ENCODE measurements at regions not wholly inside any gene's neighbourhood (a gene's known extent, or its start where the extent isn't known, plus 50 kb on each side); places are given as distances from the start of the nearest gene placed in this dataset.

DNA sequence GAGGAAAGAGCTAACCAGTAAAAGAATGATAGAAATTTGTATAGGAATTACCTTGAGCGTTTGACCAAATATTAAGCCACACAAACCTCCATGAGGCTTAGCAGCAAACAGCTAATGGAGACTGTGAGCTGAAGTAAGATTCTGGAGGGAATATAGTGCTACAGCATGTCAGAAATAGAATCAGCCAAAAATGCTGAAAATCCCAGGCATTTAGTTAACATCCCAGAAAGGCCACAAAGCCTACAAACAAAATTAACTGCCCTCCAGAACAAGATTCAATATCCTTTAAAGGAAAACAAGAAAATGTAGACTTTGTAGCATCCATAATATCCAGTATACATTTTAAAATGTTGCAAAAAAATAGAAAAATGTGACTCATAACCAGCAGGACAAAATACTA, 257.8 kb upstream of the TUSC1 start:
- DNase-seq (ENCODE audit: low read depth, low spot score), result no peak

DNA sequence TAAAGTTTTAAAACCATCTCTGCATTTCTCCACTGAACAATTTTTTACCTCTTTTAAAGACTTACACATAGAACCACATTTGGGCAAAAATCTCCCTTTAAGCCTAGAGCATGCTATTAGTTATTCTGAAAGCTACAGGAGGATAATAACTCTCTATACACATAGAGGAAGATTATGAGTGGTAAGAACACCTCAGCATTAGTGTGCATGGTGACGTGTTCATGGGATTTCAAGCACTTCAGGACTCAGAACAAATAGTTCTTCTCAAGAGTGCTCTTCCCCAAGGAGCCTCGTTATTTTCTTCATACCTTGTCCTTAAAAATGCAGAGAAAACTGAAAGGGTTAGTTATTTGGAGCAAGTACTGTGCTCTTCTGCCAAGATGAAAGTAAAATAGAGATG, 256.9 kb upstream of the TUSC1 start:
- Histone ChIP-seq H3K9me3 (ENCODE audit: control insufficient read depth, insufficient read depth, low read depth, low read length) (no peaks in the 10 kb centered on the region), H3K27ac (ENCODE audit: low read length) (no peak overlapping the region), H3K4me1 (ENCODE audit: control insufficient read depth, insufficient read depth, low read length) (no peaks in the 10 kb centered on the region), H3K36me3 (ENCODE audit: control insufficient read depth, insufficient read depth, low read length) (no peaks in the 10 kb centered on the region), H3K4me3 (ENCODE audit: low read depth in 2 of 2, low read length in 2 of 2) (no peak overlapping the region), H3K27me3 (ENCODE audit: control insufficient read depth, insufficient read depth, low read length) (no peaks in the 10 kb centered on the region)
- intact Hi-C loops (cut with micrococcal nuclease; ENCODE audit: unreplicated experiment), result no loop called here
- CTCF ChIA-PET, result no interaction called here
- POLR2A ChIA-PET, result no interaction called here
- TF ChIP-seq, protein P1, sequence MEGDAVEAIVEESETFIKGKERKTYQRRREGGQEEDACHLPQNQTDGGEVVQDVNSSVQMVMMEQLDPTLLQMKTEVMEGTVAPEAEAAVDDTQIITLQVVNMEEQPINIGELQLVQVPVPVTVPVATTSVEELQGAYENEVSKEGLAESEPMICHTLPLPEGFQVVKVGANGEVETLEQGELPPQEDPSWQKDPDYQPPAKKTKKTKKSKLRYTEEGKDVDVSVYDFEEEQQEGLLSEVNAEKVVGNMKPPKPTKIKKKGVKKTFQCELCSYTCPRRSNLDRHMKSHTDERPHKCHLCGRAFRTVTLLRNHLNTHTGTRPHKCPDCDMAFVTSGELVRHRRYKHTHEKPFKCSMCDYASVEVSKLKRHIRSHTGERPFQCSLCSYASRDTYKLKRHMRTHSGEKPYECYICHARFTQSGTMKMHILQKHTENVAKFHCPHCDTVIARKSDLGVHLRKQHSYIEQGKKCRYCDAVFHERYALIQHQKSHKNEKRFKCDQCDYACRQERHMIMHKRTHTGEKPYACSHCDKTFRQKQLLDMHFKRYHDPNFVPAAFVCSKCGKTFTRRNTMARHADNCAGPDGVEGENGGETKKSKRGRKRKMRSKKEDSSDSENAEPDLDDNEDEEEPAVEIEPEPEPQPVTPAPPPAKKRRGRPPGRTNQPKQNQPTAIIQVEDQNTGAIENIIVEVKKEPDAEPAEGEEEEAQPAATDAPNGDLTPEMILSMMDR (IDR thresholded peaks at IDR 0.05), result no peak
- TF ChIP-seq POLR2AphosphoS5 (IDR thresholded peaks at IDR 0.05; ENCODE audit: low read depth, low read length) (no peak), SIN3A (IDR thresholded peaks at IDR 0.05; ENCODE audit: borderline replicate concordance, insufficient read depth, low read depth, low read length) (no peak), TCF7L2 (IDR thresholded peaks at IDR 0.05; ENCODE audit: low read depth, low read length) (no peak)
- TF ChIP-seq, protein P2, sequence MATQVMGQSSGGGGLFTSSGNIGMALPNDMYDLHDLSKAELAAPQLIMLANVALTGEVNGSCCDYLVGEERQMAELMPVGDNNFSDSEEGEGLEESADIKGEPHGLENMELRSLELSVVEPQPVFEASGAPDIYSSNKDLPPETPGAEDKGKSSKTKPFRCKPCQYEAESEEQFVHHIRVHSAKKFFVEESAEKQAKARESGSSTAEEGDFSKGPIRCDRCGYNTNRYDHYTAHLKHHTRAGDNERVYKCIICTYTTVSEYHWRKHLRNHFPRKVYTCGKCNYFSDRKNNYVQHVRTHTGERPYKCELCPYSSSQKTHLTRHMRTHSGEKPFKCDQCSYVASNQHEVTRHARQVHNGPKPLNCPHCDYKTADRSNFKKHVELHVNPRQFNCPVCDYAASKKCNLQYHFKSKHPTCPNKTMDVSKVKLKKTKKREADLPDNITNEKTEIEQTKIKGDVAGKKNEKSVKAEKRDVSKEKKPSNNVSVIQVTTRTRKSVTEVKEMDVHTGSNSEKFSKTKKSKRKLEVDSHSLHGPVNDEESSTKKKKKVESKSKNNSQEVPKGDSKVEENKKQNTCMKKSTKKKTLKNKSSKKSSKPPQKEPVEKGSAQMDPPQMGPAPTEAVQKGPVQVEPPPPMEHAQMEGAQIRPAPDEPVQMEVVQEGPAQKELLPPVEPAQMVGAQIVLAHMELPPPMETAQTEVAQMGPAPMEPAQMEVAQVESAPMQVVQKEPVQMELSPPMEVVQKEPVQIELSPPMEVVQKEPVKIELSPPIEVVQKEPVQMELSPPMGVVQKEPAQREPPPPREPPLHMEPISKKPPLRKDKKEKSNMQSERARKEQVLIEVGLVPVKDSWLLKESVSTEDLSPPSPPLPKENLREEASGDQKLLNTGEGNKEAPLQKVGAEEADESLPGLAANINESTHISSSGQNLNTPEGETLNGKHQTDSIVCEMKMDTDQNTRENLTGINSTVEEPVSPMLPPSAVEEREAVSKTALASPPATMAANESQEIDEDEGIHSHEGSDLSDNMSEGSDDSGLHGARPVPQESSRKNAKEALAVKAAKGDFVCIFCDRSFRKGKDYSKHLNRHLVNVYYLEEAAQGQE (IDR thresholded peaks at IDR 0.05; ENCODE audit: insufficient read depth in 1 of 2, low read depth in 2 of 2, low read length in 1 of 2), result no peak
- no TSS peak for BruUV-seq (replicated peaks)
- DNase-seq (ENCODE audit: low read depth, low spot score) (no peak), ATAC-seq (no peak)
- in situ Hi-C loops (cut with HindIII; ENCODE audit: low pct_unique_long_range_greater_than_20kb, low sequenced_read_pairs), result no loop called here

More for the DNA sequence above, 257.8 kb upstream of the TUSC1 start:
- Histone ChIP-seq H3K4me3 (ENCODE audit: low read depth in 2 of 2, low read length in 2 of 2) (no peak overlapping the region), H3K36me3 (ENCODE audit: control insufficient read depth, insufficient read depth, low read length) (no peaks in the 10 kb centered on the region), H3K27me3 (ENCODE audit: control insufficient read depth, insufficient read depth, low read length) (no peaks in the 10 kb centered on the region), H3K27ac (ENCODE audit: low read length) (no peak overlapping the region), H3K9me3 (ENCODE audit: control insufficient read depth, insufficient read depth, low read depth, low read length) (no peaks in the 10 kb centered on the region), H3K4me1 (ENCODE audit: control insufficient read depth, insufficient read depth, low read length) (no peaks in the 10 kb centered on the region)
- intact Hi-C loops (cut with micrococcal nuclease; ENCODE audit: unreplicated experiment), result no loop called here
- TF ChIP-seq, protein P1 (IDR thresholded peaks at IDR 0.05), result no peak
- TF ChIP-seq POLR2AphosphoS5 (IDR thresholded peaks at IDR 0.05; ENCODE audit: low read depth, low read length) (no peak), SIN3A (IDR thresholded peaks at IDR 0.05; ENCODE audit: borderline replicate concordance, insufficient read depth, low read depth, low read length) (no peak), TCF7L2 (IDR thresholded peaks at IDR 0.05; ENCODE audit: low read depth, low read length) (no peak)
- CTCF ChIA-PET, result no interaction called here
- no TSS peak for BruUV-seq (replicated peaks)
- ATAC-seq, result no peak
- POLR2A ChIA-PET, result no interaction called here
- in situ Hi-C loops (cut with HindIII; ENCODE audit: low pct_unique_long_range_greater_than_20kb, low sequenced_read_pairs), result no loop called here
